Mammary epithelial cell (primary cell): ENCODE measurements at regions not wholly inside any gene's neighbourhood (a gene's known extent, or its start where the extent isn't known, plus 50 kb on each side); places are given as distances from the start of the nearest gene placed in this dataset.

ENCODE experiments used
- CTCF ChIP-seq, 2 donors: IDR thresholded peaks in 1 of 2; conservative IDR thresholded peaks in 1 of 2; 2 replicates each; pipeline ENCODE4 v1.5.1; 2011 to 2012; ENCODE audit warnings: inconsistent platforms in 2 of 2, low read length in 2 of 2, mild to moderate bottlenecking in 2 of 2, control low read depth in 1 of 2, low read depth in 1 of 2; ENCODE audit not compliant: insufficient read depth in 1 of 2; ENCODE audit errors: extremely low read depth in 1 of 2
- EZH2 ChIP-seq: IDR thresholded peaks from 2 replicates; pipeline ENCODE4 v1.6.1; 2012; ENCODE audit warnings: low read length, inconsistent platforms, borderline replicate concordance

DNA sequence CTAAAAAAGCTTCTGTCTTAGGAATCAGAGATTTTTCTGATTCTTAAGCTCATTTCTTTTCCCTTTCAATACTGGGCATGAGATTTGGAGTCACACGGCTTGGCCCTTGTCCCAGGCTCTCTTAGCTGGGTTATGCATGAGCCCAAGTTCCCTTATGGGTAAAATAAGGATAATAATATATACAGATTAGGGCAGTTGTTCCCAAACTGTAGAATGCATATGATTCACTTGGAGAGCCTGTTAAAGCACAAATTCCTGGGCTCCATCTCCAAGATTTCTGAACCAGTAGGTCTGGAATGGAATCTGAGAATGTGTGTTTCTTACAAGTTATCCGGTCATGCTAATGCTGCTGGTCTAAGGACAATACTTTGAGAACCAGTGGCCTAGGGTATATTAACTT, 154.0 kb downstream of the REEP3 start:
- TF ChIP-seq CTCF (conservative IDR thresholded peaks at IDR 0.05 in 1 of 2, IDR thresholded peaks at IDR 0.05 in 1 of 2; ENCODE audit: extremely low read depth in 1 of 2, insufficient read depth in 1 of 2, low read depth in 1 of 2, low read length in 2 of 2) (no peak), EZH2 (no peak)
